OCI-M1 (cell line): ENCODE measurements at regions not wholly inside any gene's neighbourhood (a gene's known extent, or its start where the extent isn't known, plus 50 kb on each side); places are given as distances from the start of the nearest gene placed in this dataset.
A peak's percentile ranks its signal among the peaks of the same experiment; 100 is the strongest.
"Not testable (repeated sequence)": the region's sequence is repeated elsewhere in the genome, so short reads cannot be mapped to it uniquely, and the experiment has no call there.

Experiments
- DNase-seq: peaks from one replicate; lab custom pipeline; 2025; lab: John Stamatoyannopoulos, UW

DNA sequence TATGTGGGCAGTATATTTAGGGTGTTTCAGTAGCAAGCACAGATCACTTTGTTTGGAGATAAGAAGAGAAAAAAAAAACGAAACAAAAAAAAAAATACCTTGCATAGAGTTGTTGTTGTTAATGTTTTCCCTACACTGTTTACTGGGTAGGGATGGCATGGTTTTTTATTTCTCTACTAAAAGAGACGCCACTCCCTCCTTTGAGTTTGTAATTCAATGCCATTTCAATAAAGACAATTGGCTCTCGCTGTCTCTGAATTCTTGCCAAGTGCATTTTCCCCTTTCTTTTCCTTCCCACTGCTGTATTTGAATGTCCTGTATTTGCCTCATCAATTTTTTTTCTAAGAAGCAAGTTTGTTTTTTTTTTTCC lies 213.9 kb upstream of the UBASH3B start:
- DNase-seq = no peak

DNA sequence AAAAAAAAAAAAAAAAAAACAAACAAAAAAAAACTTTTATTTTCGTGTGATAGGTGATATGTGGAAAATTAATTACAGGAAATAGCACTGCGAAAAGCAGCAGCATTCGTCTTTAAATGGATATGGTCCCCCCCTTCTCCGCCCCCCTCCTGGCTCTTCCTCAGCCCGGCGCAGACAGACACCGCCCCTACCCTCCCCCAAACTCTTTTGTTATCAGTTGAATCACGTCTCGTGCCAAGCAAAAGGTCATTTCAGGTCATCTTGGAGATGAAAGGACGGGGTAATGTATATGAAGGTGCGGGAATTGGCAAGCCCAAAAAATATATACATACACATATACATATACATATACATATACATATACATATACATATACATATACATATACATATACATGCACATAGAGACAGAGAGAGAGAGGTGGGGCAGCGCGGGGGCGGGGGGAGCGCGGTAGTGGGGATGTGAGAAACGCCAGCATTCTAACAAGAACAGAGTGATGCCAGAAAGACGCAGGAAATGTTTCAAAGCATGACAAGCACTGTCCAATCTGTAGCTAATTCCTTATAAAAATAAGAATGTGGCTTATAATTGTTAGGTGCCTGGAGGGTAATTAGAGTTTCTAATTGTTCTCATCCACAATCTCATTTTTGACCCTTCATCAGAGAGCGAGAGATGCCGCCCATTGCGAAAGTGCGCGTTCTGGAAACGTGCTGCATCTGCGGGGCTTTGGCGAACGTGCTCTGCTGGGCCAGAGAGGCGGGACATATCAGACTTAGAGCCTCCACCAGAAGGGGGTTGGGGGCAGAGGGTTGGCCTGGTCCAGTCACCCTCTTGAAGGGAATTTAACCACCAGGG lies 214.5 kb upstream of the UBASH3B start:
- DNase-seq = peak; percentile 19

DNA sequence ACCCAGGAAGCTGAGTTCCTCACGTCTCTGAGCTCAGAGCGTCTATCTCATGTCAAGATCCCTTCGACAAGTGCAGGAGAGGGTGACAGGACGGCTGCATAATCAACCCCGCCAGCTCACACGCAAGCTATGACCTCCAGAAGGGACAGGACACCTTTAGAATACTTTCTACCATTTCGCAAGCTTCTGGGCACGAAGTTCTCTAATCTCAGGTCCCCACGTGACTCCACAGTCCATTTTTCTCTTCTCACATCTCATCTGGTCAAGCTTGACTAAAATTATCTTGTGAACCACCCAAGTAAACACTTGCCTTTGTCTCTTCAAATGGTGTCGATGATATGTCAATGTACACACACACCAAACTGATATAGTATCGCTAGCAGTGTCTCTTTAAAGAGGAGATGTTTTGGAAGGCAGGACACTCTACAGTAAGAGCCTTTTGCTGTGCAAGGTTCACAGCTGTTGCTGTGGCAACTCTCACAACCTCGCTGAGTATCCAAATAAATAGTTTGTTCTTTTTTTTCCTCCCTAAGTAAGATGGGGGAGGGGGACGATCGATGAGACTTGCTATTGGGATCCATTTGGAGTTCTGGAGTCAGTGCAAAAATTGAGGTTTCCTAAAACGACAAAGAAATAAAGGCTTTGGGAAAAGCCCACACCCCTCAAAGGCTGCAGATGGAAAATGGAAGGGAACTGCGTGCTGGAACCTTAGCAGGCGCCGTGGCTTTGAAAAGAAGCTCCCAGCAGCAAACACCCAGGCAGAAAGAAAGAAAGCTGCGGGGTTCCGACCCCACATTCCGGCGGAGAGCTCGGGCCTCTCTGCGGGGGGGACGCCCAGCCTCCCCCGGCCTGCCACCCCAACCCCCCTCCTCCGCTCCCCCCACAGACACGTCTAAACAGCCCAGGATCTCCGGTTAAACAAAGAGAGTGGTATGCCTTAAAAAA lies 215.4 kb upstream of the UBASH3B start:
- DNase-seq = peak; percentile 44

DNA sequence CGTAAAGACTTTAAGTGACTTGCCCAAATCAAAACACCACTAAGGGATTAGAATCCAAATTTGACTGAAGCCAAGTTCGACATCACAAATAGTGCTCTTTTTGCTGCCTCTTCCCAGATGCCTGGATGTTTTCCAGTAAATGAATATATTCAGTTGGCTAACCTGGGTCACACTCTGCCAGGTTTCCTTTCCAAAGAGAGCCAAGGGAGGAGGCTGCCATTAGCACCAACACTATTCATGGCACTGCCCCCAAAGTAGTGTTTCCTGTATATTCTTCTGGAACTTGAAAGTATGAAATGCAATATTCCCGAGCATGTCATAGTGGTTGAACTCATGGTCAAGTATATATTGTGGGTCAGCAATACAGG lies 219.3 kb upstream of the UBASH3B start:
- DNase-seq = no peak

DNA sequence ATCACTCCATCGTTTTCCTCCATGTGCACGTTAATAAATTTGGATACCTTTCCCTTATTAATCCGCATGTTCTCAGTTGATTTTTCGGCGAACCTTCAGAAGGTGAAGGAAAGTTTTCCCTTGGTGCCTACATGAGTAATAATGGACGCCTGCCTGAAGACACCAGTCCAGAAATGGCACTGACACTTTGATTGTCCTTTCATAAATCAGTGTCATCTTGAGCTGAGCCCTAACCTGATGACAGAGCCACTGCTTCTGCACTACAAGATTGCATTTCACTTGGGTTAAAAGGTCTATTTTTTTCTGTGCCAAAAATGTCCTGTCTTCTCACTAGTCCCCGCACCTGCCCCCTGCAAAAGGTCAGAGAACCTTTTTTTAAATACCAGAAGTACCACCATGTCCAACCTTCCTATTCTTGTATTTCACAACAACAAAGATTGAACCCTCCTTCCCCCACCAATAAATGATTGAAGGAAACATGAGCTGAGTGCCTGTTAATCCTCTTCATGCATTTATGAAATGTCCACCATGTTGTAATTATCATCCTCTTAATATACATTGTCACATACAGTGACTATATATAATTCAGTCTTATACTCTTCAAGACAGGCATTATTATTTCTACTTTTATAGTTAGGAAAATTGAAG lies 219.9 kb upstream of the UBASH3B start:
- no peak for DNase-seq

- DNase-seq = no peak
These were observed 220.7 kb upstream of the UBASH3B start for GRCh38 chr11:122434786-122435185.

GRCh38 chr11:122430490-122430889 lies 225.0 kb upstream of the UBASH3B start:
- DNase-seq = no peak

GRCh38 chr11:122426073-122426472 lies 229.4 kb upstream of the UBASH3B start:
- no peak for DNase-seq

- no peak for DNase-seq
These were observed 230.9 kb upstream of the UBASH3B start for GRCh38 chr11:122424636-122425035.

DNA sequence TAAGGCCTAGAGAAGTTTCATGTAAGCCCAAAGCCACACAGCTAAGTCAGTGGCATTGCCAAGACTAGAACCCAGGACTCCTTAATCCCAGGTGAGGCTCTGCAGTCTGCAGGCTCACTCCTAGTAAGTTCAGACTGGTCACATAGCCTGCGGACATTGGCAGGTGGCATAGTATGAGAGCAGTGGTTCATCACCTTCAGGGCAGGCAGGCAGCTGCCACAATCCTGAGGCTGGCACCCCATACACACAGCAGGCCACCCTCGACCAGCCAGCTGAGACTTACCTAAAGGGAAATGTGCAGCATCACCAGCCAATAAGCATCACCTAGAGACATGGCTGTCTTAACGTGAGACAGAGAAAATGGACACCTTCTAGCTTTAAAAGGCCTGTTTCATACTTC lies 231.6 kb upstream of the UBASH3B start:
- no peak for DNase-seq

GRCh38 chr11:122423273-122423672 lies 232.2 kb upstream of the UBASH3B start:
- DNase-seq = no peak

- DNase-seq = no peak
These were observed 232.8 kb upstream of the UBASH3B start for GRCh38 chr11:122422682-122423081.

DNA sequence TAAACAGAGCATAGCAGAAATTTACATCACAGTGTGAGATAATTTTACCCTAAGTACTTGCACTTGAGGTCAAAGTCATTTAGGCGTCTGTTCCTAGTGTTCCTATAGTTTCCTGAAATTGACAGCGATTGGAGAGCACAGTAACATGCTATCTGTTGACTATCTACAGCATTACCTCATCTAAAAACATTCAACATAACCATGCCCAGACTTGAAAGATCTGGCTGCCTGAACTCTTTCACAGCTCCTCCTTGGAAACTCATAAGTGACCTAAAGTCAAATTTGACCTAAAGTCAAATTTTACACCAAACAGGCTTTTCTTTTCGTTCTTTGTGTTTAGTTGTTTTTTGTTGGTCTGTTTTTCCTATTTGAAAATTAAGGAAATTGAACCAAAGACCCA lies 233.8 kb upstream of the UBASH3B start:
- no peak for DNase-seq

GRCh38 chr11:122418032-122418431 lies 237.5 kb upstream of the UBASH3B start:
- no peak for DNase-seq

DNA sequence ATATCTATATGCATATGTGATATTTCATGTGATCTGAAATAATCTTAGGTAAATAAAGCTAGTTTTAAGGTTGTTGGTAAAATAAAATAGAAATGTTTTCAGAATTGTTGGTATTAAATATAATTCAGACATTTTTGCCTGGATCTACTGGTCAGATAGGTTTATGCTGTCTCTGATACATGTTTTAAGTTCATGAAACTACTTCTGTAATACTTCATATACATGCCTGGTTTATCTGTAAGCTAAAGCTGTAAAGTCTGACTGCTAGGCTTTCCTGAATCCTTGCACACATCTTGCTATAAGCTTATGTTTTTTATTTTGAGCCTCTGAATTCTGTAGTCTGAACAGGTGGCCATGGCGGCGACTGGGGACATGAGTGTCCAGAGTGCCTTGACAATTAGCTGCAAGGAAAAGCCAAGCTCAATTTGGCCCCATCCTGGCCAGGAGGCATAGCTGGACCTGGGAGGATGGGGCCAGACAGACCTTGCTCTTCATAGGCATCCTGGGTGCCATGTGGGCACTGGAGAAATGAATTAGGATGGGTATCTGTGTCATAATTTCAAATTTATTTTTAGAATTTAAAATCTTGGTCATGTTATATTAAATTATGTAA lies 241.0 kb upstream of the UBASH3B start:
- DNase-seq = no peak

DNA sequence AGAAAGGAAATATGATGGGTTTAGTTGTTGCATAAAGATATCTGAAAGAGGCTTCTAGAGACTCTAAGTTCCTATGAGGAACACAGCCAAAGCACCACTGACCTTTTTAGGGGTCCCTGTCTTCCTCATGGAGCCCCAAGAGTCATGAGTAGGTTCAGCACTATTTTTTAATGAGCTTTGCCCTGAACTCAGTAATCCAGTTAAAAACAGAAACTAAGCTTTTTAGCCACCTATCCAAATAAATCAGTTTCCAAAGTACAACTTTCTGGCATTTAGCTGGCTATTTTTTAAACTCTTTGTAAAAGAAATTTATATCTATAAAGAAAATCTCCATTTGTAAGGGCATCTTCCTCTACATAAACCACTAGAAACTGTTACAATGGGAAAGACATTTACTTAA lies 241.8 kb upstream of the UBASH3B start:
- DNase-seq = no peak

- DNase-seq = no peak
These were observed 242.9 kb upstream of the UBASH3B start for GRCh38 chr11:122412581-122412980.

DNA sequence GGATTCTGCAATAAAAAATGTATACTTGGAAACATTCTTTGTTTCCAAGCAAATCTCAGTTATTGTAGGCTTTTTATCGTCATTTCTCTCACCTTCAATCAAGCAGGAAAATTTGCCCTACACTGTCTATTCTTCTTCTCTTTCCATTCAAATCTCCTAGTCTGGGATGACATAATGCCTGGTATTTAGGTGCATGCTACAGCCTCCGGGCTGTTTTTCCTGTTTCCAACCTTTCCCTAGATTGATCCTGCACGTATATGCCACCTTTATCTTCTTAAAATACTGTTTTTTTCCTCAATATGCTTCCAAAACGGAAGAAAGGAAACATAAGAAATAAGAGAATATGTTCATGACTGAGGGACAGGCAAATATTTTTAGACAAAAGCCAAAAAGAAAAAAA lies 249.1 kb upstream of the UBASH3B start:
- no peak for DNase-seq

GRCh38 chr11:122405547-122406341 lies 249.8 kb upstream of the UBASH3B start:
- DNase-seq = no peak

- DNase-seq = no peak
These were observed 251.0 kb upstream of the UBASH3B start for GRCh38 chr11:122404571-122404970.

DNA sequence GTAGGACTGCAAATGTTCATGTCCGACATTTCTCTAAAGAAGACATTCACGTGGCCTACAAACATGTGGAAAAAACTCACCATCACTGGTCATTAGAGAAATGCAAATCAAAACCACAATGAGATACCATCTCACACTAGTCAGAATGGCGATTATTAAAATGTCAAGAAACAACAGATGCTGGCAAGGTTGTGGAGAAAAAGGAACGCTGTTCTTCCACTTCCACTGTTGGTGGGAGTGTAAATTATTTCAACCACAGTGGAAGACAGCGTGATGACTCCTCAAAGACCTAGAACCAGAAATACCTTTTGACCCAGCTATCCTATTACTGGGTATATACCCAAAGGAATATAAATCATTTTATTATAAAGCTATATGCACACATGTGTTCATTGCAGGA lies 253.9 kb upstream of the UBASH3B start:
- not testable (repeated sequence) for DNase-seq
